Stimulated activated naive CD8-positive, alpha-beta T cell treated with anti-CD3 and anti-CD28 coated beads, Interleukin-15, Interleukin-2, amounts not matched to agents 100 ng/mL and 50 ng/mL, for 24 hours (primary cell): ENCODE measurements at regions not wholly inside any gene's neighbourhood (a gene's known extent, or its start where the extent isn't known, plus 50 kb on each side); places are given as distances from the start of the nearest gene placed in this dataset.

Source experiments
- H3K27ac Mint-ChIP-seq: one replicate; pipeline ENCODE4 v1.8.0; 2021; ENCODE audit warnings: mild to moderate bottlenecking, mixed read lengths
- H3K27me3 Mint-ChIP-seq: one replicate; pipeline ENCODE4 v1.8.0; 2021; ENCODE audit warnings: mixed read lengths
- H3K36me3 Mint-ChIP-seq: one replicate; pipeline ENCODE4 v1.8.0; 2021; ENCODE audit warnings: low read depth, mixed read lengths
- H3K4me1 Mint-ChIP-seq: one replicate; pipeline ENCODE4 v1.8.0; 2021; ENCODE audit warnings: low read depth, mixed read lengths
- H3K4me3 Mint-ChIP-seq: one replicate; pipeline ENCODE4 v1.8.0; 2021; ENCODE audit warnings: mild to moderate bottlenecking, mixed read lengths
- H3K9me3 Mint-ChIP-seq: one replicate; pipeline ENCODE4 v1.8.0; 2021; ENCODE audit warnings: mixed read lengths

- H3K9me3 Mint-ChIP-seq: peaks cover 5% of the 10 kb centered on the region
- H3K4me1 Mint-ChIP-seq: no peaks in the 10 kb centered on the region
- H3K4me3 Mint-ChIP-seq: no peak overlapping the region
- H3K27ac Mint-ChIP-seq: no peak overlapping the region
- no peaks in the 10 kb centered on the region for H3K36me3 Mint-ChIP-seq
- H3K27me3 Mint-ChIP-seq: peaks cover 10% of the 10 kb centered on the region
These were observed 57.9 kb upstream of the SLC5A9 start for GRCh38 chr1:48164571-48164970.

DNA sequence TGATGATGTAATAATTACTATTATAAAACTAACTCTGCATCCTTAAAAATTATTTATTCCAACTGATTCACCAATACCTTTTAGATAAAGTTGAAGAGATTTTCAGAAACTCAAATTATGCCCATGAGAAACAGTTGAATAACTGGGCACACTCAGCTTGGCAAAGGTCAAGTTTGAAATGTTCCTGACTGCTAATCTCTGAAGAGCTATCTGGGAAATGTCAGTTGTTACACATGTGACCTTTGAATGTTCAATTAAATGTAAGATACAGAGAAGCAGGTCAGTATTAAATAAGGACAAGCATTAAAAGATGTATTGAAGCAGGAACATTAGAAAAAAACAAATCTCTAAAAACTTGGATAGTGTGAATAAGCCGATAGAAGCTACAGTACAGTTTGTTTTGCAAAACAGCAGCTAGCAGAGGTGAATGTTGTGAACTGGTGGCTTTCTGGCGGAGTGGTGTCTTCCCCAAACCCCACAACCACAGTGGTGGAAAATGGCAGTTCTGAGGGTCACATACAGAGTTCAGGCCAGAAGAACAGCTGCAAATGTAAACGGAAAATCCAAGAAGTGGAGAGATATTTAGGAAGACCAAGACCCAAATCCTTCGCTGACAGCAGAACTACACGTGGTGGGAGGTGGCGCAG lies 61.9 kb upstream of the SLC5A9 start:
- Mint-ChIP-seq H3K9me3 (no peaks in the 10 kb centered on the region), H3K27ac (no peak overlapping the region), H3K27me3 (peaks cover 10% of the 10 kb centered on the region), H3K4me3 (no peak overlapping the region), H3K4me1 (no peaks in the 10 kb centered on the region), H3K36me3 (no peaks in the 10 kb centered on the region)

DNA sequence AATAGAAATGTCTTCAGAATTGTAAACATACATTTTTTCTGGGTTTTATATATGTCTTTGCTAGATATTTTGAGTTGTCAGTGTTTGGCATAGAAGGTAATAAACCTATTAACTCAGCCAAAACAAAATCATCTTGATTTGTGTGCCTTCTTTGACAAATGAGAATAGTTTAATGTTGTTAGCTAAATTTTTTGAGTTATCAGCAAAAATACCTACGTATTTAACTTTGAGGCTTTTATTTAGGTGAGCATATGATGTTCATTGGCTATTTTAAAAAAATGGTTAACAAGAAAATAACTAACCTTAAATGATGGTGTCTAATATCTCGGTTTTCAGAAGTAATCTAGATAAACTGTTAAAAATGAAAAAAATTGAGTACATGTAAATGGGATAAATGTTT lies 83.2 kb upstream of the SLC5A9 start:
- Mint-ChIP-seq H3K36me3 (no peaks in the 10 kb centered on the region), H3K27me3 (peaks cover 35% of the 10 kb centered on the region), H3K27ac (no peak overlapping the region), H3K4me3 (no peak overlapping the region), H3K4me1 (no peaks in the 10 kb centered on the region), H3K9me3 (no peaks in the 10 kb centered on the region)

DNA sequence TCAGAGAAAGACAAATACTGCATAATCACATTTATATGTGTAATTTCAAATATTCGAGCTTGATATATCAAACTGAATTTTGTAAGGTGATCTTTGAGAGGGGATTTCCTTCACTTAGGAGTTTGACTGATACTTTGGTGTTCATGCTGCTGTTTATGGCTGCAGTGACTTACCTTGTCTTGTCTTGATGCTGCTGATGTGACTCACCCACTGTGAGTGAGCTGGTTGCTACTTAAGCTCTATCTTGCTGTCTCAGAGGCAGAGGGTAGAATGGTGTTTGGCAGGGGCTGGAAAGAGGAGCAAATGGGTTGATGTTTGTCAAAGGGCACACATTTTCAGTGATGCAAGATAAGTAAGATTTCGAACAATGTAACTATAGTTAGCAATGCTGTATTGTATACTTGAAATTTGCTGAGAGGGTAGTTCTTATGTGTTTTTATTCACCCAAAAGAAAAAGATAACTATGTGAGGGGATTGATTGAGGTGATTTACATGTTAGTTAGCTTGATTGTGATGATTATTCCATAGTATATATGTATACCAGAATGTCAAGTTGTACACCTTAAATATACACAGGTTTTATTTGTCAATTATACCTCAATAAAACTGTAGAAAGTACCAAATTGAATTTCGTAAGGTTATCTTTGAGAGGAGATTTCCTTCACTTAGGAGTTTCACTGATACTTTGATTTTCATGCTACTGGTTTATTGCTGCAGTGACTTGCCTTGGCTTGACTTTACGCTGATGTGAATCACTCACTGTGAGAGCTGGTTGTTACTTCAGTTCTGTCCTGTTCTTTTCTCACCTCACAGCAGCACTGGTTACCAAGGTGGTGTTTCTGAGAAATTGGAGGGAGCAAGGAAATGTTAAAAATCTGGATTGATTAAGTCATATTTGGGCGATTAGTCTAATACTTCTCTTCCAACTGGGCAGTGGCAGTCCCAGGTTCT lies 94.5 kb upstream of the SLC5A9 start:
- H3K27ac Mint-ChIP-seq: no peak overlapping the region
- H3K27me3 Mint-ChIP-seq: peaks cover 17% of the 10 kb centered on the region
- H3K36me3 Mint-ChIP-seq: no peaks in the 10 kb centered on the region
- H3K9me3 Mint-ChIP-seq: no peaks in the 10 kb centered on the region
- no peaks in the 10 kb centered on the region for H3K4me1 Mint-ChIP-seq
- H3K4me3 Mint-ChIP-seq: no peak overlapping the region

- no peak overlapping the region for H3K27ac Mint-ChIP-seq
- peaks cover 32% of the 10 kb centered on the region for H3K27me3 Mint-ChIP-seq
- no peaks in the 10 kb centered on the region for H3K4me1 Mint-ChIP-seq
- H3K9me3 Mint-ChIP-seq: no peaks in the 10 kb centered on the region
- H3K36me3 Mint-ChIP-seq: no peaks in the 10 kb centered on the region
- H3K4me3 Mint-ChIP-seq: no peak overlapping the region
These were observed 98.9 kb upstream of the SLC5A9 start for GRCh38 chr1:48123647-48124046.

GRCh38 chr1:48121955-48122354 lies 100.6 kb upstream of the SLC5A9 start:
- Mint-ChIP-seq H3K27ac (no peak overlapping the region), H3K36me3 (no peaks in the 10 kb centered on the region), H3K27me3 (peaks cover 32% of the 10 kb centered on the region), H3K4me3 (no peak overlapping the region), H3K4me1 (no peaks in the 10 kb centered on the region), H3K9me3 (peaks cover 6% of the 10 kb centered on the region)

GRCh38 chr1:48120621-48121020 lies 101.9 kb upstream of the SLC5A9 start:
- Mint-ChIP-seq H3K36me3 (no peaks in the 10 kb centered on the region), H3K27ac (no peak overlapping the region), H3K4me1 (no peaks in the 10 kb centered on the region), H3K27me3 (peaks cover 26% of the 10 kb centered on the region), H3K4me3 (no peak overlapping the region), H3K9me3 (peaks cover 6% of the 10 kb centered on the region)

DNA sequence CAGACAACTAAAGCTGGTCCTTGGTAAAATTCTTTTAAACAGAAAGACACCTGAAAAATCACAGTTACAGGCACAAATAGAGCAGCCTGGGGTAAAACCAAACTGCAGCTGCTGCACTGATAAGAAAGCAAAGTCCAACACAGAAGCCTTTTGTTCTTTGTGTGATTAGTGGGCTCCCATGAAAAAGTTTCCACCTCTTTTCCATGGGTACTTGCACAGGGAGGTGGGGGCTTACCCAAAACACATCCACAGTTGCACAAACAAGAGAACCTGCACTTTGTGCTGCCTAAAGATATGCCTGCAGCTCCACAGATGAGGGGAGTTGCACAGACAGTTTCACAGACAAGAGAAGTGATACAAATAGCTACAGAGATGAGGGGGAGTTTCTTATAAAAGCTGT lies 106.7 kb upstream of the SLC5A9 start:
- Mint-ChIP-seq H3K36me3 (no peaks in the 10 kb centered on the region), H3K27me3 (peaks cover 23% of the 10 kb centered on the region), H3K4me3 (no peak overlapping the region), H3K9me3 (peaks cover 6% of the 10 kb centered on the region), H3K4me1 (no peaks in the 10 kb centered on the region), H3K27ac (no peak overlapping the region)

DNA sequence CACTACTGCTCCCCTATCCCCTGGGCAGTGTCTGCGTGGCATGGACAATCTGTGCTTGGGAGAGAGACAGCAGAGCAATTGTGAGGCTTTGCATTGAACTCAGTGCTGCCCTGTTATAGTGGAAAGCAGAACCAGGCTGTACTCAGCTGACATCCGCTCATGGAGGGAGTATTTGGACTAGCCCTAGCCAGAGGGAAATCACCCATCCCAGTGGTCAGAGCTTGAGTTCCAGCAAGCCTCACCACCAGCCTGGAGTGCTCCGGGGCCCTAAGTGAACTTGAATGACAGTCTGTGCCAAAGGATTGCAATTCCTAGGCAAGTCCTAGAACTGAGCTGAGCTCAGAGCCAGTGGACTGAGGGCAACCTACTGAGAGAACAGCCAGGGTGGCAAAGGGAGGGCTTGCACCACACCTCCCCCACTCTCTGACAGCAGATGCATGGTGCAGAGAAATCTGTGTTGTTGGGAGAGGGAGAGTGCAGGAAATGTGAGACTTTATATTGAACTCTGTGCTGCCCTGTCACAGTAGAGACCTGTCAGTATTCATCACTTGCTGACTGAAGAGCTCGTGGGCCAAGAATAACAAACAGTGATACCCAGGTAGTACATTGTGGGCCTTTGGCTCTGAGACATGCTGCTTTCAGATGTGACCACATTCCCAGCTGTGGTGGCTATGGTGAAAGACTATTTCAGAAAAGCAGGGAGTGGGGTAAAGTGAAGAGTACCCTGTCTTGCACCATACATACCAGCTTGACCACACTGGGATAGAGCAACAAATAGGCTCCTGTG lies 107.7 kb upstream of the SLC5A9 start:
- no peaks in the 10 kb centered on the region for H3K36me3 Mint-ChIP-seq
- H3K9me3 Mint-ChIP-seq: peaks cover 6% of the 10 kb centered on the region
- peaks cover 25% of the 10 kb centered on the region for H3K27me3 Mint-ChIP-seq
- H3K4me3 Mint-ChIP-seq: no peak overlapping the region
- H3K4me1 Mint-ChIP-seq: no peaks in the 10 kb centered on the region
- no peak overlapping the region for H3K27ac Mint-ChIP-seq

GRCh38 chr1:48109390-48110013 lies 112.3 kb upstream of the TRABD2B start:
- no peak overlapping the region for H3K4me3 Mint-ChIP-seq
- H3K27me3 Mint-ChIP-seq: peaks cover 24% of the 10 kb centered on the region
- H3K36me3 Mint-ChIP-seq: no peaks in the 10 kb centered on the region
- H3K27ac Mint-ChIP-seq: no peak overlapping the region
- no peaks in the 10 kb centered on the region for H3K4me1 Mint-ChIP-seq
- H3K9me3 Mint-ChIP-seq: no peaks in the 10 kb centered on the region

- H3K27me3 Mint-ChIP-seq: peaks cover 16% of the 10 kb centered on the region
- no peak overlapping the region for H3K27ac Mint-ChIP-seq
- no peaks in the 10 kb centered on the region for H3K36me3 Mint-ChIP-seq
- no peaks in the 10 kb centered on the region for H3K4me1 Mint-ChIP-seq
- no peak overlapping the region for H3K4me3 Mint-ChIP-seq
- H3K9me3 Mint-ChIP-seq: no peaks in the 10 kb centered on the region
These were observed 110.3 kb upstream of the TRABD2B start for GRCh38 chr1:48107516-48107915.

GRCh38 chr1:48106049-48106448 lies 108.9 kb upstream of the TRABD2B start:
- Mint-ChIP-seq H3K36me3 (no peaks in the 10 kb centered on the region), H3K4me3 (no peak overlapping the region), H3K4me1 (no peaks in the 10 kb centered on the region), H3K9me3 (no peaks in the 10 kb centered on the region), H3K27ac (no peak overlapping the region), H3K27me3 (peaks cover 14% of the 10 kb centered on the region)

GRCh38 chr1:48105165-48105564 lies 108.0 kb upstream of the TRABD2B start:
- Mint-ChIP-seq H3K4me3 (no peak overlapping the region), H3K27ac (no peak overlapping the region), H3K36me3 (no peaks in the 10 kb centered on the region), H3K27me3 (peaks cover 10% of the 10 kb centered on the region), H3K9me3 (no peaks in the 10 kb centered on the region), H3K4me1 (no peaks in the 10 kb centered on the region)

DNA sequence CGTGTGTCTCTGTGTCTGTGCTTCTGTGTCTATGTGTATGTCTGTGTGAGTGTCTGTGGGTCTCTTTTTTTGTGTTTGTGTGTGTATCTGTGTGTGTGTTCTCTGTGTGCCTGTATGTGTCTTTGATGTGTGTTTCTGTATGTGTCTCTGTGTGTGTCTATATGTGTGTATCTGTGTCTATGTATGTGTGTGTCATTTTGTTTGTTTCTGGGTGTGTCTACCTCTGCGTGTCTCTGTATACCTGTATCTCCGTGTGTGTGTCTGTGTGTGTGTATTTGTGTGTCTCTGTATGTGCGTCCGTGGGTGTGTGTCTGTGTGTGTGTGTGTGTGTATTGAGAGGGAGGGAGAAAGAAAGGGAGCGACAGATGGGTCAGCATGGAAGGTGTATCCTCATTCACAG lies 106.3 kb upstream of the TRABD2B start:
- H3K4me1 Mint-ChIP-seq: no peaks in the 10 kb centered on the region
- H3K36me3 Mint-ChIP-seq: no peaks in the 10 kb centered on the region
- peaks cover 13% of the 10 kb centered on the region for H3K27me3 Mint-ChIP-seq
- H3K27ac Mint-ChIP-seq: no peak overlapping the region
- H3K4me3 Mint-ChIP-seq: no peak overlapping the region
- no peaks in the 10 kb centered on the region for H3K9me3 Mint-ChIP-seq

DNA sequence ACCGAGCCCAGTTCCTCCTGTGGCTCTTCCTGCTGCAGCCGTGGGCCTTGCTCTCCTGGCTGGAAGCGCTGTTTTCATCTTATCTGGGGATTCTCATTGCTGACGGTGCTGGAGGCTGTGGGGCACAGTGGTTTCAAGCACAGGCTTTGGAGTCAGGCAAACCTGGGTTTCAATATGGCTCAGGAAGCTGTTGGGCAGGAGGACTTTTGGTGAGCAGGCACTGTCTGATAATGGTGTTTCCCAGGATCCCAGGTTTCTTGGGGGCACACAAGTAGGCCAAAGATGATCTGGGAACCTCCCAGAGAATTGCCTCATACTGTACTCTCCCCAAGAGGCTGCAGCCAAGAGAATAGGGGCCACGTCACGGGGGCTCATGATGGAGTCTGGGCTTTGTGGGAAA lies 105.6 kb upstream of the TRABD2B start:
- Mint-ChIP-seq H3K36me3 (no peaks in the 10 kb centered on the region), H3K4me1 (no peaks in the 10 kb centered on the region), H3K4me3 (no peak overlapping the region), H3K27me3 (peaks cover 17% of the 10 kb centered on the region), H3K9me3 (no peaks in the 10 kb centered on the region), H3K27ac (no peak overlapping the region)
